Renal cortex interstitium (tissue), 11 donors: ENCODE measurements at regions not wholly inside any gene's neighbourhood (a gene's known extent, or its start where the extent isn't known, plus 50 kb on each side); places are given as distances from the start of the nearest gene placed in this dataset.

Experiments used
- DNase-seq, 11 donors: peaks; one replicate each; pipeline ENCODE4 v3.0.0-alpha.2; 2013; ENCODE audit warnings: low read depth in 9 of 11, low spot score in 4 of 11; ENCODE audit errors: extremely low read depth in 1 of 11

DNA sequence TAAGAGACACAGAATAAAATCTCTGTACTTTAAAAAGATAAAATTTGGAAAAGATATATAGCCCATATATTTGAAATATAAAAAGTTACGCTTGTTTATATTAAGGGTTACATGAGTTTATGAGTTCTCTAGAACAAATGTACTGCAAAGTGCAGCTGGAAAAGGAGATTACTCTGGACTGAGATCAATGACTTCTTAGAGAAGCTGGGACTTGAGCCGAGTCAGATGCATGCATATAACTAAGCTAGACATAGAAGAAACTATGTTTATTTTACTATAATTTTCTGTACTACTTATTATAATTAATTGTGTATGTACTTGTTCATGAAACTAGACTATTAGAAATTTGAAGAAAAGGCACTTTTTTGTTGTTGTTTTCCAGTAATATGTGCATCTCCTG is 170.3 kb upstream of the NXPH2 start:
- no peak for DNase-seq

GRCh38 chr2:138949517-138949916 is 169.3 kb upstream of the NXPH2 start:
- DNase-seq = no peak

DNA sequence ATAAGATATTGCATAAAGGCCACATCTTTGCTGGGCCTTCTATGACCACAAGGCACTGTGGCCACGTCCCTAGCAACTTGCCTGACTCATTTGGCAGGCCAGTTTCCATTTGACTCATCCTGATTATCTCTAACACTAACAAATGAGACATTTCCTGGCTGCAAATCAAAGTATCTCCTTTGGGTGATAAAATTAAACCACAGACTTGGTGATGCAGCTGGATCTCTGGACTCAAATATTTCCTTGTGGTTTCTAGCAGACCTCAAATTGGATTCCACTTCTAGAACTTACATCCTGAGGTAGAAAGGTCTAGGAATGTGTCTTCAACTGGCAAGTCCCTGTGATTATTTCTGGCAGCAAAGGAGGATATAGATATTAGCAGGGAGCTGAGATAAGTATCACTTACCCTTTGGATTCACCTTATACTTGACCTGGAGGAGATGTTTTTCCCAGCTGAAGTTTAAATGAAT is 167.9 kb upstream of the NXPH2 start:
- no peak for DNase-seq

DNA sequence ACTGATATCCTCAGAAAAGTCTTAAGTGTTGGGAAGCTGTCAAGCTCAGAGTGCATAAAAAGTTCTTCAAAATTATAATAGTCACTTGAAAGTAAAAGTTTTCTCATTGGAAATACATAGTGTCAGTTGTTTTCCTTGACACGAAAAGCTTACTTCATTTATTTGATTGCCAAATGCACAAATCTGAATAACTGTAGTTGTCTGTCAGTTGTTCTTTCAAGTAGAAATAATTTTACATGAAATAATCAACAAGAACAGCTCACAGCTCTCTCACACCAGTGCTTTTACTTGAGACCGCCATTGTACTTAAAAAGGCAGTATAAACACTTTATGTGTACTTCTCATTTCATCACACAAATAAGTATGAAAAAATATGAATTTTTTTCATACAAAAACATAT is 163.3 kb upstream of the NXPH2 start:
- DNase-seq = no peak

DNA sequence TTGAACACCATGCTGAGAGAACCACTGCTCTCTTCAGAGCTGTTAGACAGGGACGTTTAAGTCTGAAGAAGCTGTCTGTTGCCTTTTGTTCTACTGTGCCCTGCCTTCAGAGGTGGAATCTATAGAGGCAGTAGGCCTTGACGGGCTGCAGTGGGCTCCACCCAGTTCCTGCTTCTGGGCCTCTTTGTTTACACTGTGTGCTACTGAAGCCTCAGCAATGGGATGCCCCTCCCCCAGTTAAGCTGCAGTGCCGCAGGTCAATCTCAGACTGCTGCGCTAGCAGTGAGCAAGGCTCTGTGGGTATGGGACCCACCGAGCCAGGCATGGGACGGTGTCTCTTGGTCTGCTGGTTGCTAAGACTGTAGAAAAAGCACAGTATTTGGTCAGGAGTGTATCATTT is 162.3 kb upstream of the NXPH2 start:
- DNase-seq = no peak

GRCh38 chr2:138931284-138932256 is 151.4 kb upstream of the NXPH2 start:
- DNase-seq = no peak

DNA sequence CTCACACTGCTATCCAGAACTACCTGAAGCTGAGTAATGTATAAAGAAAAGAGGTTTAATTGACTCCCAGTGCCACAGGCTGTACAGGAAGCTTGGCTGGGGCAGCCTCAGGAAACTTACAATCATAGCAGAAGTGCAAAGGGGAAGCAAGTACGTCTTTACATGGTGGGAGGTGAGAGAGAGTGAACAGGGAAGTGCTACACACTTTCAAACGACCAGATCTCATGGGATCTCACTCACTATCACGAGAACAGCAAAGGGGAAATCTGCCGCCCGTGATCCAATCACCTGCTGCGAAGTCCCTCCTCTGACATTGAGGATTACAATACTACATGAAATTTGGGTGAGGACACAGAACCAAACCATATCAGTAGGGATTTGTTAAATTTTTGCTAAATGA is 150.4 kb upstream of the NXPH2 start:
- no peak for DNase-seq

DNA sequence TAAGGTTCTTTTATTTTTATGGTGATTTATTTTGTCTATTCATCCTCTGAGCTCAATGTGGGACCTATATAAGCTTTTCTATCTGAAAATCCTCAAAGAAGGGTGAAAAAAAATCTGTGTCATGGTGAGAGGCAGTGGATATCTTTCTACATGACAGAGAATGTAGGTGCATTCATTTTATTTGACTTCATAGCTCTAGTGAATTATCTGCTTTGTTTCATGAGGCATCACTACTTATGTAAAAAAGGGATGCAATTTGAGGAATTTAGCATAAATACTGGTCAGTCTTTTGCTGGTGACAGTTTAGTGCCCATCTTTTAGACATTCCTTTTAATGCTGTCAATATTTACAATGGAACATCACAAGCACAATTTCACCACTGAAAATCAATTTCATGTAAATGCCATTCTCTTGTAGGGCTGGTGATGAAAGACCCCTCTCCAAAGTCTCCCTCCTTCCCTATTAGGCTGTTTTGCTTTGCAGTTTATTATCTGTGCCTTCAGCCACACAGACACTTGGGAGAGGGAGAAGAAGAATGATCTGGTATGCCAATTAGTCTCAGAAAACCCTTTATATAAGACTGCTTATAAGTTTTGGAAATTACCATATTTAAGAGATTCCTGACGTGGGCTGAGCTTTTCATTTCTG is 148.3 kb upstream of the NXPH2 start:
- DNase-seq = no peak

- DNase-seq = peak in 3 of 11 donors; percentile 2 to 9 (median 8)
Measured at GRCh38 chr2:138922973-138923563, 142.9 kb upstream of the NXPH2 start.

DNA sequence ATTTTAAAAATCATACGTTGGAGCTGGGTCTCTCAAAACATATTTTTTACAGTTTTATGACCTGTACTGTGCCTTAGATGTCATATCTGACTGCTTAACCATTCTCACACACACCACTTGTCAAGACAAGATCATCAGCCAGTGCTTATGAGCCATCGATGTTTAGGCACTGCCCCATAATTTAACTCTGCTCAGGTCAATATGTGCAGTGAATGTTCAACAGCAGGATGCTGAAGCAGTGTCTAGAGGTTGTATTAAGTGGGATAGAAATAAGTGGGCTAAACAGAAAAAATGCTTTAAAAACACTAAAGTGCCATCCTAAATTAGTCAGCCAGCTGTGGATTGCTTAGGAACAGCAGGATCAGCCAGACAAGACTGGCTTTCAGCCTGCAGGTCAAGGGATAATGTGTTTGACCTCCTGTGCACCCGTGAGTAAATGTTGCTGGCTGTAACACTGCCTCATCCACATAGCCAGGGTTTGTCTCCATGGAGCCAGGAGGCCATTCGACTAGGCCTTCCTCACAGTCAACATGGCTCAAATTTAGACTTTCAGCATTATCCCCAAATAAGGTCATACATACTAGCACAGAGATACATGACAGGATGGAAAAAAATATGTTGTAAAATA is 139.0 kb upstream of the NXPH2 start:
- DNase-seq = peak in 5 of 11 donors; percentile 4 to 15 (median 13)

- no peak for DNase-seq
Measured at GRCh38 chr2:138910427-138910826, 130.2 kb upstream of the NXPH2 start.

- DNase-seq = no peak
Measured at GRCh38 chr2:138906549-138906948, 126.4 kb upstream of the NXPH2 start.

DNA sequence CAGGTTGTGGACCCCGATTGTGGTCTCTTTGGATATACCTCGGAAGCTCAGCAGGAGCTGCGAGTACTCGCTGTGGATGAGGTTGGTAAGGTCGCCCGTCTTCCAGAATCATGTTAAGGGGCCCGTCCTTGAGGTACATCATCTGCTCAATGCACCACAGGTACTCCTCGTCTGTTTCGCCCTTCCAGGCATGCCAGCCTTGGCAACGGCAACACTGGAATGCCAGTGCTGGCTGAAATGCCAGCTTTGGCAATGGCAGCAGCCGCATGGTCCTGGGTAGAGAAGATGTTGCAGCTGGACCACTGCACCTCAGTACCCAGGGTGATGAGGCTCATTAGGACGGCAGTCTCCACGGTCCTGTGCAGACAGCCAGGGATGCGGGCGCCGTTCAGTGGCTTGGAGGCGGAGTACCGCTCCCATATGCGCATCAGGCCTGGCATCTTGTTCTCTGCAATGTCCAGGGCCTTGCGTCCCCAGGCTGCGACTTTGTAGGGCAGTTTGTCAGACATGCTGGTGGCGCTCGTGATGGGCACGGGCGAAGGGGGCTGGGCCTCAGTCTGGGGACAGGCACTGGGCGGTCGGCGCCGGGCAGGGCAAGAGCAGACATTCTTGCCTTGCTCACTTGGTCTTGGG is 122.2 kb upstream of the NXPH2 start:
- DNase-seq = no peak

DNA sequence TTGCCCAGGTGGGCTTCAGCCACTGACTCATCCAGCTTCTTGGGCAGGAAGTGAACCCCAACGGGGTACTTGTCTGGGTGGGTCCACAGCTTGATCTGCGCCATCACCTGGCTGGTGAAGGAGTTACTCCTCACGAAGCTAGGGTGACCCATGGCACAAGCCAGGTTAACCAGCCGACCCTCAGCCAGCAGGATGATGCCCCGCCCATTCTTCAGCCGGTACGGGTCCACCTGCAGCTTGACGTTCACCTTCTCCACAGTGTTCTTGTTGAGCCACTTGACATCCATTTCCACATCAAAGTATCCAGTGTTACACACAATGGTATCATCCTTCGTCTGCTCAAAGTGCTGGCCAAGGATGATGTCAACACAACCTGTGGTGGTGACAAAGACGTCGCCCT is 121.3 kb upstream of the NXPH2 start:
- DNase-seq = no peak

DNA sequence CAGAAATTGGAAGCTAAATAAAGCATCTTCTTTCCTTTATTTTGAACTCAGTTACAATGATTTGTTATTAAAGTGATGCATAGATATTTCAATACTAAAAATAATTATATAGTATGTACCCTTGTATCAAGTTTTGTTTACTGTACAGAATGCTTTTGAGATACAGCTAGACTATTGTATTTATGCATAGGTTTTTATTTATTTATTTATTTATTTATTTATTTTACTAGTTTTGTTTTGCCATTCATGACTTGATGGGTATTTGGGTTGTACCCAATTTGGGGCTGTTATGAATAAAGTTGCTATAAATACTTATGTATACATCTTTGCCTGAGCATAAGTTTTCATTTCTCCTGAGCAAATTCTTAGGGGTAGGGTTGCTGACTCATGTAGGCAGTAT is 118.7 kb upstream of the NXPH2 start:
- no peak for DNase-seq

- no peak for DNase-seq
Measured at GRCh38 chr2:138897274-138897673, 117.1 kb upstream of the NXPH2 start.

DNA sequence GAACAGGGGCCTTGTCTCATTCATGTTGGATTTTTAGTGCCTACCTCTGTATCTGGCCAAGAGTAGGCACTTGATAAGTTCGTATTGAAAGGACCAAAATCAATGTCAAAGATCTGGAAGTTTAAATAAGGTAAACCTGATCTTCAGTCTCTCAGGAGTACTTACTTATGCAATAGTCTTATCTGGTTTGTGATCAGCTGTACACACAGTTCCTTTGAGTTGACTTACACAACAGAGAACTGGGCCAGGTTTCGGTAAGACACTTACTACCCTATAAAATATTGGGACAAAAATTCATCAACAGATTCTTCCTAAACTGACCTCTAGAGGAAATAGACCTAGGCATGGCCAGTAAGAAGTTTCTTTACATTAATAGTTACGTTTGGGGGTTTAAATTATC is 113.6 kb upstream of the NXPH2 start:
- no peak for DNase-seq

DNA sequence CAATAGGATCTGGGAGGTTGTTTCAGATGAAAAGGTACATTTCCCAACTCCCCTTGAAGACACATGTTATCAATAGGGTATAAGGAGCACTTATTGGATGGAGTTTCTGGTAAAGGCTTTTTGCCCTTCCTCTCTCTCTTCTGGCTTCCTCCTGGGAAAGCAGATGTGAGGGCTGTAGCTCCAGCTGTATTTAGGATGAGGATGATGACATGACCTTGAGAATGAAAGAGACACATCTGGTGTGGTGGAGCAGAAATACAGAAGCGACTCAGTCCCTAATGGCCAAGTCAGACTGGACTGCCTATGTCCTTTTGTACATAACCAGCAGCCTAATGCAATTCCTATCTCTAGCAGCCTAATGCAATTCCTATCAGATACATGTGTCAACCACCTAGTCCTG is 100.9 kb upstream of the NXPH2 start:
- DNase-seq = no peak

DNA sequence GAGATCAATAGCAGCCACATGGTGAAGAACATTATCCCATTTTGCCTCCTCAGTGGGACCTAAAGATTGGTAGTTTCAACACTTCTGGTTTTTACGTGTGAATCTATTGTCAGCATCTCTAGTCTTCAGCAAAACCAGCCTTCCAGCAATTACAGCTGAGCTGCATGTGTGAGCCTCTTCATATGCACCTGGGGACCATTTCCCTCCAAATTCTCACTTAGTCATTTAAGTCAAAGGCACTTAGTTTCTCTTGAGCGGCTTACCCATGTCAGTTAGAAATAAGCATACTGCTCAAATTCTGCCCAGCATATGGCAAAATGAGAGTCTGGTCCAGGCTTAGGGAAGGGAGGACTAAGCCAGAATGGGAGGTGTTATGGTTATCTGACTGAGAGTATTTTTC is 99.7 kb upstream of the NXPH2 start:
- DNase-seq = no peak
